Fibroblast of pulmonary artery (primary cell): ENCODE measurements at regions not wholly inside any gene's neighbourhood (a gene's known extent, or its start where the extent isn't known, plus 50 kb on each side); places are given as distances from the start of the nearest gene placed in this dataset.

Experiments used
- DNase-seq: peaks from one replicate; pipeline ENCODE4 v3.0.0-alpha.2; 2010; ENCODE audit warnings: low read depth
- H3K4me3 ChIP-seq: replicated peaks from 2 replicates; pipeline ENCODE4 v1.5.1; 2011; ENCODE audit warnings: low read depth, mild to moderate bottlenecking, control low read depth, low read length, moderate library complexity
- CTCF ChIP-seq: IDR thresholded peaks from 2 replicates; pipeline ENCODE4 v1.5.1; 2011; ENCODE audit warnings: mild to moderate bottlenecking, control low read depth, low read length, inconsistent platforms; ENCODE audit errors: missing control alignments

GRCh38 chr12:107500307-107500706 lies 185.3 kb upstream of the PWP1 start:
- no peak for DNase-seq
- no peak for TF ChIP-seq CTCF
- H3K4me3 ChIP-seq, result no peak overlapping the region

- H3K4me3 ChIP-seq, result no peak overlapping the region
- no peak for TF ChIP-seq CTCF
- DNase-seq, result no peak
These were observed 183.9 kb upstream of the PWP1 start for GRCh38 chr12:107501681-107502080.

- TF ChIP-seq CTCF, result no peak
- DNase-seq, result no peak
- no peak overlapping the region for H3K4me3 ChIP-seq
These were observed 182.3 kb upstream of the PWP1 start for GRCh38 chr12:107503129-107503855.

- TF ChIP-seq CTCF, result no peak
- no peak for DNase-seq
These were observed 181.4 kb upstream of the PWP1 start for GRCh38 chr12:107503887-107504885.

DNA sequence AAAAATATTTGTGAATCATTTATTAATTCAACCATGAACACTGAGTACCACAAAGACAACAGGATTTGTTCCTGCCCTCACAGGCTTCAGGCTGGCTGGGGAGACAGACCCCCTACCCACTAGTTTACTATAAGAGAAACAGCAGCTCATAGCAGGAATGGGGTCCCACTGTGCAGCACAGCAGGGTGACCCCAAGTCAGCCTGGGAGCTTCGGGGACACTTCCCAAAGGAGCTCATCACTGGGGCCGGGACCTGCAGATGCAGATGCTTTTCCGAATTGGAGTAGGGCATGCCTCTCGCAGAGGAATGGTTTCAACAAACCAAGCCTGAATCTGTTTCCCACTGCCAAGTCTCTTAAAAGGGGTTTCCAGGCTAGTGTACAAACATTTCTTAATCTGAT lies 176.2 kb upstream of the PWP1 start:
- no peak for DNase-seq
- TF ChIP-seq CTCF, result no peak
- no peak overlapping the region for H3K4me3 ChIP-seq

More at GRCh38 chr12:107503887-107504885, 181.4 kb upstream of the PWP1 start:
- H3K4me3 ChIP-seq, result no peak overlapping the region

DNA sequence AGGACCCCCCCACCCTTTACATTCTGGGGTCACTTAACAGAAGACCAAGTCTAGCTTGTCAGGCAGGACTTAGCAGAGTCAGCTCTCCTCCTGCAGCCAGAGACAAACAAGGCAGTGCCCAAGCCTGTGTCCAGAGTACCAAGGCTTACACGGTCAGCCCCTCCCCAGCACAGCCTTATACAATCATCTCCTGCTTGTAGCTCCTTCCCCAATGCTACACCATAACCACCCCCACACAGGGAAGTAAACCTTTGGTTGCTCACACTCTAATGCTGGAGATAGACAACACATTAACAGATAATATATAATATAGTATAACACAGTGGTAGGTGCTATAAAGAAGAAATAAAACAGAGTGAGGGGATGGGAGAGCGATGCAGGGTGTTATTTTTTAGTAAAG lies 175.4 kb upstream of the PWP1 start:
- H3K4me3 ChIP-seq, result no peak overlapping the region
- TF ChIP-seq CTCF, result no peak
- no peak for DNase-seq
